ENCODE measurements at regions not wholly inside any gene's neighbourhood (a gene's known extent, or its start where the extent isn't known, plus 50 kb on each side); places are given as distances from the start of the nearest gene placed in this dataset.

GRCh38 chr6:90894285-90895130 is 307.6 kb upstream of the MAP3K7 start:
- no peak overlapping the region for H3K4me2 ChIP-seq (ENCODE audit: low read length)
- H3K36me3 ChIP-seq (replicated peaks; ENCODE audit: low read depth, low read length): no peaks in the 10 kb centered on the region
- no peaks in the 10 kb centered on the region for H3K27me3 ChIP-seq (ENCODE audit: low read depth, low read length)
- no peak for TF ChIP-seq EZH2phosphoT487 (IDR thresholded peaks at IDR 0.05; ENCODE audit: low read depth)
- no peak for TF ChIP-seq CTCF (IDR thresholded peaks at IDR 0.05; ENCODE audit: low read depth, low read length)
- no peaks in the 10 kb centered on the region for H3K9me3 ChIP-seq (ENCODE audit: insufficient read depth, low read length)
- H3K27ac ChIP-seq (ENCODE audit: low read length): no peak overlapping the region
- no peaks in the 10 kb centered on the region for H3K79me2 ChIP-seq (ENCODE audit: low read length)
- H4K20me1 ChIP-seq (ENCODE audit: insufficient read depth, low read length): no peaks in the 10 kb centered on the region
- no peak overlapping the region for H3K4me3 ChIP-seq (ENCODE audit: low read length)
- H2AFZ ChIP-seq (ENCODE audit: low read depth, low read length): no peak overlapping the region
- no peaks in the 10 kb centered on the region for H3K4me1 ChIP-seq (ENCODE audit: low read length)
- no peak overlapping the region for H3K9ac ChIP-seq (ENCODE audit: low read length)

GRCh38 chr6:90893400-90893799 is 306.5 kb upstream of the MAP3K7 start:
- Histone ChIP-seq H3K4me3 (ENCODE audit: low read length) (no peak overlapping the region), H3K27me3 (ENCODE audit: low read depth, low read length) (no peaks in the 10 kb centered on the region), H3K4me1 (ENCODE audit: low read length) (no peaks in the 10 kb centered on the region), H3K27ac (ENCODE audit: low read length) (no peak overlapping the region), H3K9me3 (ENCODE audit: insufficient read depth, low read length) (no peaks in the 10 kb centered on the region), H3K9ac (ENCODE audit: low read length) (no peak overlapping the region), H2AFZ (ENCODE audit: low read depth, low read length) (no peak overlapping the region), H4K20me1 (ENCODE audit: insufficient read depth, low read length) (no peaks in the 10 kb centered on the region), H3K79me2 (ENCODE audit: low read length) (no peaks in the 10 kb centered on the region), H3K36me3 (replicated peaks; ENCODE audit: low read depth, low read length) (no peaks in the 10 kb centered on the region), H3K4me2 (ENCODE audit: low read length) (no peak overlapping the region)
- TF ChIP-seq CTCF (IDR thresholded peaks at IDR 0.05; ENCODE audit: low read depth, low read length) (no peak), EZH2phosphoT487 (IDR thresholded peaks at IDR 0.05; ENCODE audit: low read depth) (no peak)

- Histone ChIP-seq H3K27me3 (ENCODE audit: low read depth, low read length) (no peaks in the 10 kb centered on the region), H3K4me2 (ENCODE audit: low read length) (no peak overlapping the region), H3K4me1 (ENCODE audit: low read length) (no peaks in the 10 kb centered on the region), H3K79me2 (ENCODE audit: low read length) (no peaks in the 10 kb centered on the region), H3K9me3 (ENCODE audit: insufficient read depth, low read length) (no peaks in the 10 kb centered on the region), H4K20me1 (ENCODE audit: insufficient read depth, low read length) (no peaks in the 10 kb centered on the region), H3K36me3 (replicated peaks; ENCODE audit: low read depth, low read length) (no peaks in the 10 kb centered on the region), H3K9ac (ENCODE audit: low read length) (no peak overlapping the region), H3K27ac (ENCODE audit: low read length) (no peak overlapping the region), H2AFZ (ENCODE audit: low read depth, low read length) (no peak overlapping the region), H3K4me3 (ENCODE audit: low read length) (no peak overlapping the region)
- TF ChIP-seq EZH2phosphoT487 (IDR thresholded peaks at IDR 0.05; ENCODE audit: low read depth): no peak
- no peak for TF ChIP-seq CTCF (IDR thresholded peaks at IDR 0.05; ENCODE audit: low read depth, low read length)
Measured at GRCh38 chr6:90892271-90892670, 305.4 kb upstream of the MAP3K7 start.

GRCh38 chr6:90891355-90891754 is 304.5 kb upstream of the MAP3K7 start:
- H3K9me3 ChIP-seq (ENCODE audit: insufficient read depth, low read length): no peaks in the 10 kb centered on the region
- H3K79me2 ChIP-seq (ENCODE audit: low read length): no peaks in the 10 kb centered on the region
- no peaks in the 10 kb centered on the region for H3K36me3 ChIP-seq (replicated peaks; ENCODE audit: low read depth, low read length)
- H3K9ac ChIP-seq (ENCODE audit: low read length): no peak overlapping the region
- H3K4me1 ChIP-seq (ENCODE audit: low read length): no peaks in the 10 kb centered on the region
- no peak overlapping the region for H3K27ac ChIP-seq (ENCODE audit: low read length)
- H3K27me3 ChIP-seq (ENCODE audit: low read depth, low read length): no peaks in the 10 kb centered on the region
- no peaks in the 10 kb centered on the region for H4K20me1 ChIP-seq (ENCODE audit: insufficient read depth, low read length)
- no peak overlapping the region for H3K4me2 ChIP-seq (ENCODE audit: low read length)
- TF ChIP-seq CTCF (IDR thresholded peaks at IDR 0.05; ENCODE audit: low read depth, low read length) (no peak), EZH2phosphoT487 (IDR thresholded peaks at IDR 0.05; ENCODE audit: low read depth) (no peak)
- no peak overlapping the region for H2AFZ ChIP-seq (ENCODE audit: low read depth, low read length)
- H3K4me3 ChIP-seq (ENCODE audit: low read length): no peak overlapping the region

All from OCI-LY3 (cell line).